CD14-positive monocyte (primary cell): ENCODE measurements at regions not wholly inside any gene's neighbourhood (a gene's known extent, or its start where the extent isn't known, plus 50 kb on each side); places are given as distances from the start of the nearest gene placed in this dataset.

Experiments
- DNase-seq, 3 donors: peaks; one replicate each; pipeline ENCODE4 v3.0.0-alpha.2; 2011 to 2022
- H2AFZ ChIP-seq: 2 replicates; pipeline ENCODE4 v1.6.0; 2012; ENCODE audit warnings: mild to moderate bottlenecking, low read depth, low read length, inconsistent platforms; ENCODE audit not compliant: insufficient read depth, poor library complexity, severe bottlenecking
- H3K27ac ChIP-seq, 2 donors: 1 replicate in 1 of 2; 2 replicates in 1 of 2; pipeline ENCODE4 v1.5.1; 2012 to 2013; ENCODE audit warnings: low read length in 2 of 2, control low read depth in 1 of 2, inconsistent platforms in 1 of 2, low read depth in 1 of 2, mild to moderate bottlenecking in 1 of 2
- H3K27me3 ChIP-seq, 2 donors: one replicate each; pipeline versions ENCODE4 v1.6.0 to v1.6.1; 2011 to 2013; ENCODE audit warnings: low read length in 2 of 2; ENCODE audit not compliant: control insufficient read depth in 2 of 2, insufficient read depth in 2 of 2
- H3K36me3 ChIP-seq, 2 donors: replicated peaks in 1 of 2; 1 replicate in 1 of 2; 2 replicates in 1 of 2; pipeline versions ENCODE4 v1.5.1 to v1.6.1; 2012 to 2013; ENCODE audit warnings: low read length in 2 of 2, control low read depth in 1 of 2, inconsistent platforms in 1 of 2, mild to moderate bottlenecking in 1 of 2; ENCODE audit not compliant: insufficient read depth in 2 of 2, control insufficient read depth in 1 of 2
- H3K4me1 ChIP-seq, 2 donors: 1 replicate in 1 of 2; 2 replicates in 1 of 2; pipeline versions ENCODE4 v1.5.1 to v1.6.1; 2012 to 2013; ENCODE audit warnings: low read length in 2 of 2, control low read depth in 1 of 2, inconsistent platforms in 1 of 2, mild to moderate bottlenecking in 1 of 2, moderate library complexity in 1 of 2; ENCODE audit not compliant: insufficient read depth in 2 of 2, control insufficient read depth in 1 of 2
- H3K4me2 ChIP-seq: replicated peaks from 2 replicates; pipeline ENCODE3; 2012; ENCODE audit warnings: low read length, moderate library complexity, mild to moderate bottlenecking; ENCODE audit not compliant: poor library complexity, severe bottlenecking; ENCODE audit errors: extremely low read depth
- H3K4me3 ChIP-seq, 3 experiments: fragments of 200-600 bp in 1 of 3; sonication (generic) in 1 of 3; replicated peaks in 1 of 3; 1 replicate in 2 of 3; 2 replicates in 1 of 3; pipeline ENCODE4 v1.5.1; 2011 to 2013; ENCODE audit warnings: low read length in 3 of 3, mild to moderate bottlenecking in 3 of 3, control low read depth in 2 of 3, low read depth in 2 of 3, inconsistent platforms in 1 of 3, moderate library complexity in 1 of 3
- H3K79me2 ChIP-seq: 2 replicates; pipeline ENCODE4 v1.6.0; 2012; ENCODE audit warnings: mild to moderate bottlenecking, control low read depth, inconsistent platforms, low read length, moderate library complexity; ENCODE audit not compliant: insufficient read depth
- H3K9ac ChIP-seq: 2 replicates; pipeline ENCODE4 v1.6.0; 2017; ENCODE audit warnings: low read length, mild to moderate bottlenecking; ENCODE audit not compliant: insufficient read depth, poor library complexity, severe bottlenecking
- H3K9me3 ChIP-seq, 2 donors: replicated peaks in 1 of 2; 1 replicate in 1 of 2; 2 replicates in 1 of 2; pipeline versions ENCODE4 v1.5.1 to v1.6.1; 2012 to 2013; ENCODE audit warnings: low read length in 2 of 2, control low read depth in 1 of 2; ENCODE audit not compliant: control insufficient read depth in 1 of 2, insufficient read depth in 1 of 2
- H4K20me1 ChIP-seq: 2 replicates; pipeline ENCODE4 v1.6.0; 2012; ENCODE audit warnings: mild to moderate bottlenecking, low read length, control low read depth, moderate library complexity; ENCODE audit not compliant: insufficient read depth
- H3K27ac Mint-ChIP-seq, 7 donors: one replicate each; pipeline ENCODE4 v1.8.0; 2020; ENCODE audit warnings: mild to moderate bottlenecking in 7 of 7, mixed read lengths in 7 of 7, moderate library complexity in 6 of 7, inconsistent platforms in 2 of 7
- H3K27me3 Mint-ChIP-seq, 3 donors: one replicate each; pipeline ENCODE4 v1.8.0; 2021 to 2022; ENCODE audit warnings: low read depth in 3 of 3, mild to moderate bottlenecking in 3 of 3, mixed read lengths in 3 of 3, moderate library complexity in 3 of 3, inconsistent platforms in 1 of 3
- H3K36me3 Mint-ChIP-seq, 2 donors: one replicate each; pipeline ENCODE4 v1.8.0; 2020; ENCODE audit warnings: mixed read lengths in 2 of 2, inconsistent platforms in 1 of 2, mild to moderate bottlenecking in 1 of 2
- H3K4me1 Mint-ChIP-seq: one replicate; pipeline ENCODE4 v1.8.0; 2020; ENCODE audit warnings: mild to moderate bottlenecking, mixed read lengths
- H3K4me3 Mint-ChIP-seq, 2 donors: one replicate each; pipeline ENCODE4 v1.8.0; 2020; ENCODE audit warnings: mild to moderate bottlenecking in 2 of 2, mixed read lengths in 2 of 2, moderate library complexity in 1 of 2
- H3K9me3 Mint-ChIP-seq, 7 donors: one replicate each; pipeline ENCODE4 v1.8.0; 2020 to 2022; ENCODE audit warnings: mixed read lengths in 7 of 7, mild to moderate bottlenecking in 6 of 7, moderate library complexity in 6 of 7, inconsistent platforms in 2 of 7
- WGBS: methylation state at CpG from one replicate; pipeline ENCODE4 v1.1.5; 2013; ENCODE audit warnings: missing lambda C conversion rate; ENCODE audit not compliant: insufficient coverage; 5-methylcytosine and 5-hydroxymethylcytosine counted together
- intact Hi-C, 2 donors: fragments of 100-400 bp; cut with micrococcal nuclease; formaldehyde crosslinking; loops; one replicate each; pipeline versions ENCODE4 v1.15.0 to v1.15.1; 2023
- TF ChIP-seq, protein P1 (sequence below): fragments of 200-600 bp; IDR thresholded peaks from one replicate; pipeline ENCODE4 v1.8.0; 2022; ENCODE audit warnings: antibody characterized with exemption, mild to moderate bottlenecking

DNA sequence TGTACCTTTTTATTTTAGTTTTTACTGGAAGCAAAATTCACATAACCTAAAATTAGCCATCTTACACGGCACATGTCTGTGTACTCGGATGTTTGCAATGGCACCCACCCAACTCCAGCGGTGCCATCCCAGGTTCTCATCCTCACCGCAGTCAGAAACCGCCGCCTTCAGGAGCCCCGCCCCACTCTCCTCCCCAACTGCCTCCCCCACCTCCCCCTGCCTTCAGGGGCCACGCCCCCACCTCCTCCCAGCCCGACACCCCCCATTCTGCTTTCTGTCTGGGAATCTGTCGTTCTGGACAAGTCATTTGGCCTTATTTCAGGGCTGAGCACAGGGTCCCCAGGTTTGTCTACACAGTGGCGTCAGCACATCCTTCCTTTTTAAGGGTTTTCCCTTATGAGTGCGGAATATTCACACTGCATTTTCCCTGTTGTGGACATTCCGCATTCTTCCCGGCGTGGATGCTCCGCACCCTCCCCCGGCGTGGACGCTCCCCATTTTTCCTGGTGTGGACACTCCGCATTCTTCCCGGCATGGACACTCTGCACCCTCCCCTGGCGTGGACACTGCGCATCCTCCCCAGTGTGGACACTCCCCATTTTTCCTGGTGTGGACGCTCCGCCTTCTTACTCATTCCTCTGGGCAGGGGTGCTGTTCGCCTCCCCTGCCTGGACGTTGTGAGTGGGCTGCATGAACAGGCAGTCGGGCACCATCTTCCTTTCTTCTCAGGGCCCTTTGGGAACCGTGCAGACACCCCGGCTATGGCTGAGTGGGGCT, 135.4 kb upstream of the NKX1-1 start:
- Histone ChIP-seq H3K27ac (no peak overlapping the region), H3K27me3 (no peaks in the 10 kb centered on the region), H3K4me2 (no peak overlapping the region), H4K20me1 (no peaks in the 10 kb centered on the region), H3K9ac (no peak overlapping the region), H2AFZ (no peak overlapping the region), H3K4me1 (no peaks in the 10 kb centered on the region), H3K4me3 (no peak overlapping the region), H3K36me3 (no peaks in the 10 kb centered on the region), H3K9me3 (no peaks in the 10 kb centered on the region), H3K79me2 (no peaks in the 10 kb centered on the region)
- Mint-ChIP-seq H3K4me1 (no peaks in the 10 kb centered on the region), H3K36me3 (no peaks in the 10 kb centered on the region), H3K9me3 (no peaks in the 10 kb centered on the region), H3K4me3 (no peak overlapping the region), H3K27me3 (peaks cover 1 to 5% (median 2%) of the 10 kb centered on the region in 3 donors), H3K27ac (no peak overlapping the region)
- WGBS, result 87% methylated on average over 19 of the region's 30 CpGs
- TF ChIP-seq, protein P1, sequence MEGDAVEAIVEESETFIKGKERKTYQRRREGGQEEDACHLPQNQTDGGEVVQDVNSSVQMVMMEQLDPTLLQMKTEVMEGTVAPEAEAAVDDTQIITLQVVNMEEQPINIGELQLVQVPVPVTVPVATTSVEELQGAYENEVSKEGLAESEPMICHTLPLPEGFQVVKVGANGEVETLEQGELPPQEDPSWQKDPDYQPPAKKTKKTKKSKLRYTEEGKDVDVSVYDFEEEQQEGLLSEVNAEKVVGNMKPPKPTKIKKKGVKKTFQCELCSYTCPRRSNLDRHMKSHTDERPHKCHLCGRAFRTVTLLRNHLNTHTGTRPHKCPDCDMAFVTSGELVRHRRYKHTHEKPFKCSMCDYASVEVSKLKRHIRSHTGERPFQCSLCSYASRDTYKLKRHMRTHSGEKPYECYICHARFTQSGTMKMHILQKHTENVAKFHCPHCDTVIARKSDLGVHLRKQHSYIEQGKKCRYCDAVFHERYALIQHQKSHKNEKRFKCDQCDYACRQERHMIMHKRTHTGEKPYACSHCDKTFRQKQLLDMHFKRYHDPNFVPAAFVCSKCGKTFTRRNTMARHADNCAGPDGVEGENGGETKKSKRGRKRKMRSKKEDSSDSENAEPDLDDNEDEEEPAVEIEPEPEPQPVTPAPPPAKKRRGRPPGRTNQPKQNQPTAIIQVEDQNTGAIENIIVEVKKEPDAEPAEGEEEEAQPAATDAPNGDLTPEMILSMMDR, result no peak
- intact Hi-C loops, result no loop called here
- no peak for DNase-seq

DNA sequence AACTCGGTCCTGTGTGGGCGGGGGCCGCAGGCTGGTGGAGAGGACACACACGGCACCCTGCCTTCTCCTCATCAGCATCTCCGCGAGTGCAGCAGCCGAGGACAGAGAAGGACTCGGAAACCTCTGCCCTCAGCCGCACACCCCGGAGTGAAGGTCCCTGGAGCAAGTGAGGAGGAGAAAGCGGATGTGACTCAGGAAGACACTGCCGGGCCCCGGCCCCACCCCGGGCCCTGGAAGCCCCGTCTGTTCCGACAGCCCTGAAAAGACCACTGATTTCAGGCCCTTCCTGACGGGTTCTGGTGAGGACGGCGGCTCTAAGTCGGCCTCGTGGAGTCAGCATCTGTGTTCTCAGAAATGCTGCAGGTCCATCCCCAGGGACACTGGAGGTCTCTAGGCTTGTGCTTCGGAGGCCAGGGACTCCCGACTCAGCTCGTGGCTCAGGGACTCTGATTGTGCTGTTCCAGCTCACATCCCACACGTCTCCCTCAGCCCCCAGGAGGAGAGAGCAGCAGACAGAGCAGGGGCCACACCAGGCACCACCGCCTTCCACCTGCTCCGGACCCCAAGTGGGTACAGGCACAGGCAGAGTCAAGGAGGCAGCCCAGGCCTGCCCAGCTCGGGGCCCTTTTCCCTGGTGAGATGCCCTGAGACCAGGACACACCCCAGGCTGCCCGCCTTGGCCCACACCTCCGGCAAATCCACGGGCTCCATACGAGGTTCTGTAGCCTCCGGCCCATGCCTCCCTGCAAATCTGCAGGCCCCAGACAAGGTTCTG, 134.5 kb upstream of the NKX1-1 start:
- H2AFZ ChIP-seq, result no peak overlapping the region
- H3K4me3 ChIP-seq, result no peak overlapping the region
- no peaks in the 10 kb centered on the region for H3K27me3 ChIP-seq
- DNase-seq, result no peak
- H3K27ac Mint-ChIP-seq, result no peak overlapping the region
- H3K9me3 ChIP-seq, result no peaks in the 10 kb centered on the region
- 91% methylated on average over 32 of the region's 33 CpGs for WGBS
- no peak overlapping the region for H3K9ac ChIP-seq
- no peaks in the 10 kb centered on the region for H3K4me1 Mint-ChIP-seq
- H3K4me3 Mint-ChIP-seq, result no peak overlapping the region
- peaks cover 1 to 6% (median 5%) of the 10 kb centered on the region in 3 donors for H3K27me3 Mint-ChIP-seq
- H3K79me2 ChIP-seq, result no peaks in the 10 kb centered on the region
- intact Hi-C loops, result no loop called here
- no peaks in the 10 kb centered on the region for H3K36me3 ChIP-seq
- TF ChIP-seq, protein P1, result no peak
- no peak overlapping the region for H3K4me2 ChIP-seq
- H3K9me3 Mint-ChIP-seq, result no peaks in the 10 kb centered on the region
- no peaks in the 10 kb centered on the region for H3K4me1 ChIP-seq
- no peaks in the 10 kb centered on the region for H4K20me1 ChIP-seq
- no peaks in the 10 kb centered on the region for H3K36me3 Mint-ChIP-seq
- no peak overlapping the region for H3K27ac ChIP-seq
